Mucosa of stomach (tissue), 1 donor: ENCODE measurements at regions not wholly inside any gene's neighbourhood (a gene's known extent, or its start where the extent isn't known, plus 50 kb on each side); places are given as distances from the start of the nearest gene placed in this dataset.

ENCODE experiments used
- H3K27me3 ChIP-seq: one replicate; pipeline ENCODE4 v1.7.0; 2013; ENCODE audit warnings: mild to moderate bottlenecking, low read length; ENCODE audit not compliant: control insufficient read depth, insufficient read depth
- H3K36me3 ChIP-seq: one replicate; pipeline ENCODE4 v1.7.0; 2013; ENCODE audit warnings: low read length; ENCODE audit not compliant: control insufficient read depth, insufficient read depth
- H3K4me1 ChIP-seq: one replicate; pipeline ENCODE4 v1.7.0; 2013; ENCODE audit warnings: mild to moderate bottlenecking, low read length; ENCODE audit not compliant: control insufficient read depth, insufficient read depth
- H3K4me3 ChIP-seq: one replicate; pipeline ENCODE4 v1.7.0; 2013; ENCODE audit warnings: low read length
- H3K9ac ChIP-seq: one replicate; pipeline ENCODE4 v1.7.0; 2013; ENCODE audit warnings: mild to moderate bottlenecking, low read length, moderate library complexity
- H3K9me3 ChIP-seq: one replicate; pipeline ENCODE4 v1.7.0; 2013; ENCODE audit warnings: mild to moderate bottlenecking, low read length, moderate library complexity; ENCODE audit not compliant: control insufficient read depth
- donor health status: Pancreatic carcinoma.

- H3K9ac ChIP-seq: no peak overlapping the region
- no peaks in the 10 kb centered on the region for H3K36me3 ChIP-seq
- no peaks in the 10 kb centered on the region for H3K27me3 ChIP-seq
- no peak overlapping the region for H3K4me3 ChIP-seq
- no peaks in the 10 kb centered on the region for H3K9me3 ChIP-seq
- H3K4me1 ChIP-seq: peaks cover 7% of the 10 kb centered on the region
These were observed 85.0 kb downstream of the MPP7 start for GRCh38 chr10:28217848-28218247.

GRCh38 chr10:28215930-28216329, 86.9 kb downstream of the MPP7 start:
- Histone ChIP-seq H3K36me3 (no peaks in the 10 kb centered on the region), H3K4me3 (no peak overlapping the region), H3K9me3 (no peaks in the 10 kb centered on the region), H3K4me1 (peaks cover 12% of the 10 kb centered on the region), H3K27me3 (no peaks in the 10 kb centered on the region), H3K9ac (no peak overlapping the region)

GRCh38 chr10:28214219-28214618, 88.6 kb downstream of the MPP7 start:
- Histone ChIP-seq H3K4me3 (no peak overlapping the region), H3K9ac (no peak overlapping the region), H3K4me1 (peaks cover 12% of the 10 kb centered on the region), H3K27me3 (no peaks in the 10 kb centered on the region), H3K36me3 (no peaks in the 10 kb centered on the region), H3K9me3 (no peaks in the 10 kb centered on the region)

- H3K27me3 ChIP-seq: no peaks in the 10 kb centered on the region
- no peaks in the 10 kb centered on the region for H3K36me3 ChIP-seq
- peaks cover 5% of the 10 kb centered on the region for H3K4me1 ChIP-seq
- H3K9me3 ChIP-seq: no peaks in the 10 kb centered on the region
- no peak overlapping the region for H3K4me3 ChIP-seq
- H3K9ac ChIP-seq: no peak overlapping the region
These were observed 91.1 kb downstream of the MPP7 start for GRCh38 chr10:28211759-28212158.

GRCh38 chr10:28207799-28208198, 95.1 kb downstream of the MPP7 start:
- H3K27me3 ChIP-seq: no peaks in the 10 kb centered on the region
- H3K36me3 ChIP-seq: no peaks in the 10 kb centered on the region

GRCh38 chr10:28202941-28203352, 99.9 kb downstream of the MPP7 start:
- Histone ChIP-seq H3K9ac (no peak overlapping the region), H3K9me3 (no peaks in the 10 kb centered on the region), H3K36me3 (no peaks in the 10 kb centered on the region), H3K4me3 (no peak overlapping the region), H3K4me1 (no peaks in the 10 kb centered on the region), H3K27me3 (no peaks in the 10 kb centered on the region)

More at GRCh38 chr10:28207799-28208198, 95.1 kb downstream of the MPP7 start:
- Histone ChIP-seq H3K9ac (no peak overlapping the region), H3K4me3 (no peak overlapping the region), H3K4me1 (peaks cover 4% of the 10 kb centered on the region), H3K9me3 (no peaks in the 10 kb centered on the region)

GRCh38 chr10:28201410-28202400, 101.2 kb downstream of the MPP7 start:
- no peaks in the 10 kb centered on the region for H3K9me3 ChIP-seq
- no peaks in the 10 kb centered on the region for H3K4me1 ChIP-seq
- H3K9ac ChIP-seq: no peak overlapping the region
- H3K36me3 ChIP-seq: no peaks in the 10 kb centered on the region
- H3K4me3 ChIP-seq: no peak overlapping the region
- no peaks in the 10 kb centered on the region for H3K27me3 ChIP-seq

GRCh38 chr10:28200775-28201174, 102.1 kb downstream of the MPP7 start:
- no peaks in the 10 kb centered on the region for H3K9me3 ChIP-seq
- no peak overlapping the region for H3K4me3 ChIP-seq
- no peaks in the 10 kb centered on the region for H3K27me3 ChIP-seq
- H3K4me1 ChIP-seq: no peaks in the 10 kb centered on the region
- no peak overlapping the region for H3K9ac ChIP-seq
- H3K36me3 ChIP-seq: no peaks in the 10 kb centered on the region

GRCh38 chr10:28199941-28200340, 102.9 kb downstream of the MPP7 start:
- Histone ChIP-seq H3K4me1 (no peaks in the 10 kb centered on the region), H3K9me3 (no peaks in the 10 kb centered on the region), H3K36me3 (no peaks in the 10 kb centered on the region), H3K27me3 (no peaks in the 10 kb centered on the region), H3K4me3 (no peak overlapping the region), H3K9ac (no peak overlapping the region)

- Histone ChIP-seq H3K36me3 (no peaks in the 10 kb centered on the region), H3K27me3 (no peaks in the 10 kb centered on the region), H3K9me3 (no peaks in the 10 kb centered on the region), H3K9ac (no peak overlapping the region), H3K4me1 (no peaks in the 10 kb centered on the region), H3K4me3 (no peak overlapping the region)
These were observed 112.7 kb downstream of the MPP7 start for GRCh38 chr10:28190196-28190595.

- Histone ChIP-seq H3K9ac (no peak overlapping the region), H3K36me3 (no peaks in the 10 kb centered on the region), H3K27me3 (no peaks in the 10 kb centered on the region), H3K4me1 (no peaks in the 10 kb centered on the region), H3K9me3 (no peaks in the 10 kb centered on the region), H3K4me3 (no peak overlapping the region)
These were observed 114.3 kb downstream of the MPP7 start for GRCh38 chr10:28188526-28188925.

GRCh38 chr10:28186887-28187578, 115.8 kb downstream of the MPP7 start:
- Histone ChIP-seq H3K4me3 (no peak overlapping the region), H3K36me3 (no peaks in the 10 kb centered on the region), H3K9me3 (no peaks in the 10 kb centered on the region), H3K27me3 (no peaks in the 10 kb centered on the region), H3K9ac (no peak overlapping the region), H3K4me1 (no peaks in the 10 kb centered on the region)
